Lung (tissue), 11 donors: ENCODE measurements at regions not wholly inside any gene's neighbourhood (a gene's known extent, or its start where the extent isn't known, plus 50 kb on each side); places are given as distances from the start of the nearest gene placed in this dataset.
"Not testable (repeated sequence)": the region's sequence is repeated elsewhere in the genome, so short reads cannot be mapped to it uniquely, and the experiment has no call there.

Source experiments
- ATAC-seq: fragments of 200-7000 bp; cut with Tn5 transposase; one replicate; pipeline ENCODE4 v1.9.1; 2020; ENCODE audit warnings: moderate number of reproducible peaks; ENCODE audit not compliant: insufficient read depth, low FRiP score
- DNase-seq, 3 donors: peaks; one replicate each; pipeline ENCODE4 v3.0.0-alpha.2; 2013 to 2017
- H3K27ac ChIP-seq, 2 donors: one replicate each; pipeline ENCODE4 v1.5.1; 2013; ENCODE audit warnings: mild to moderate bottlenecking in 2 of 2, moderate library complexity in 2 of 2, control low read depth in 1 of 2, inconsistent platforms in 1 of 2, low read depth in 1 of 2, low read length in 1 of 2
- H3K27me3 ChIP-seq, 3 donors: one replicate each; pipeline ENCODE4 v1.5.1; 2013; ENCODE audit warnings: low read length in 2 of 3; ENCODE audit not compliant: control insufficient read depth in 3 of 3, insufficient read depth in 3 of 3
- H3K36me3 ChIP-seq, 4 donors: one replicate each; pipeline ENCODE4 v1.5.1; 2013; ENCODE audit warnings: low read length in 4 of 4, mild to moderate bottlenecking in 1 of 4, moderate library complexity in 1 of 4; ENCODE audit not compliant: control insufficient read depth in 4 of 4, insufficient read depth in 4 of 4
- H3K4me1 ChIP-seq, 5 donors: one replicate each; pipeline ENCODE4 v1.5.1; 2013; ENCODE audit warnings: low read length in 5 of 5, mild to moderate bottlenecking in 2 of 5, moderate library complexity in 1 of 5; ENCODE audit not compliant: control insufficient read depth in 5 of 5, insufficient read depth in 5 of 5
- H3K4me3 ChIP-seq: one replicate; pipeline ENCODE4 v1.5.1; 2013; ENCODE audit warnings: mild to moderate bottlenecking, control low read depth, moderate library complexity
- H3K9ac ChIP-seq, 2 donors: one replicate each; pipeline ENCODE4 v1.5.1; 2013; ENCODE audit warnings: low read length in 2 of 2, control low read depth in 1 of 2; ENCODE audit not compliant: insufficient read depth in 1 of 2
- H3K9me3 ChIP-seq, 4 donors: one replicate each; pipeline ENCODE4 v1.5.1; 2013; ENCODE audit warnings: low read length in 3 of 4, mild to moderate bottlenecking in 1 of 4, moderate library complexity in 1 of 4; ENCODE audit not compliant: control insufficient read depth in 4 of 4, insufficient read depth in 3 of 4
- WGBS, 2 donors: extraction: QIAGEN DNeasy Blood & Tissue Kit; methylation state at CpG; one replicate each; pipeline ENCODE4 v1.1.7; 2013; 5-methylcytosine and 5-hydroxymethylcytosine counted together
- TF ChIP-seq, protein P1 (sequence below): IDR thresholded peaks from 2 replicates; pipeline ENCODE4 v1.5.1; 2012; ENCODE audit warnings: mild to moderate bottlenecking; ENCODE audit errors: control extremely low read depth, extremely low read depth
- donor health status: control.
- donor health status: control.
- donor health status: Bipolar disorder and iron deficiency.
- donor health status: healthy.
- donor health status: DM: yes; HTN: yes; CAD: no.

GRCh38 chr6:112475083-112475482 lies 128.0 kb downstream of the RFPL4B start:
- DNase-seq: no peak
- TF ChIP-seq, protein P1, sequence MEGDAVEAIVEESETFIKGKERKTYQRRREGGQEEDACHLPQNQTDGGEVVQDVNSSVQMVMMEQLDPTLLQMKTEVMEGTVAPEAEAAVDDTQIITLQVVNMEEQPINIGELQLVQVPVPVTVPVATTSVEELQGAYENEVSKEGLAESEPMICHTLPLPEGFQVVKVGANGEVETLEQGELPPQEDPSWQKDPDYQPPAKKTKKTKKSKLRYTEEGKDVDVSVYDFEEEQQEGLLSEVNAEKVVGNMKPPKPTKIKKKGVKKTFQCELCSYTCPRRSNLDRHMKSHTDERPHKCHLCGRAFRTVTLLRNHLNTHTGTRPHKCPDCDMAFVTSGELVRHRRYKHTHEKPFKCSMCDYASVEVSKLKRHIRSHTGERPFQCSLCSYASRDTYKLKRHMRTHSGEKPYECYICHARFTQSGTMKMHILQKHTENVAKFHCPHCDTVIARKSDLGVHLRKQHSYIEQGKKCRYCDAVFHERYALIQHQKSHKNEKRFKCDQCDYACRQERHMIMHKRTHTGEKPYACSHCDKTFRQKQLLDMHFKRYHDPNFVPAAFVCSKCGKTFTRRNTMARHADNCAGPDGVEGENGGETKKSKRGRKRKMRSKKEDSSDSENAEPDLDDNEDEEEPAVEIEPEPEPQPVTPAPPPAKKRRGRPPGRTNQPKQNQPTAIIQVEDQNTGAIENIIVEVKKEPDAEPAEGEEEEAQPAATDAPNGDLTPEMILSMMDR: no peak
- no peak overlapping the region for H3K27ac ChIP-seq
- H3K4me3 ChIP-seq: no peak overlapping the region
- no peak for ATAC-seq
- H3K27me3 ChIP-seq: no peaks in the 10 kb centered on the region
- no peaks in the 10 kb centered on the region for H3K4me1 ChIP-seq
- no peaks in the 10 kb centered on the region for H3K36me3 ChIP-seq
- H3K9ac ChIP-seq: no peak overlapping the region
- no peaks in the 10 kb centered on the region for H3K9me3 ChIP-seq

- 86 to 89% methylated on average over 5 of the region's 5 CpGs for WGBS, 2 donors
Observed at GRCh38 chr6:112477125-112477524, 130.0 kb downstream of the RFPL4B start.

GRCh38 chr6:112478036-112478435 lies 130.9 kb downstream of the RFPL4B start:
- no peak overlapping the region for H3K9ac ChIP-seq
- H3K27me3 ChIP-seq: no peaks in the 10 kb centered on the region
- TF ChIP-seq, protein P1: no peak
- H3K4me3 ChIP-seq: no peak overlapping the region
- 46 to 51% methylated on average over 2 of the region's 2 CpGs for WGBS, 2 donors
- ATAC-seq (no peak), DNase-seq (no peak)
- no peaks in the 10 kb centered on the region for H3K4me1 ChIP-seq
- H3K9me3 ChIP-seq: no peaks in the 10 kb centered on the region
- no peak overlapping the region for H3K27ac ChIP-seq
- no peaks in the 10 kb centered on the region for H3K36me3 ChIP-seq

More at GRCh38 chr6:112477125-112477524, 130.0 kb downstream of the RFPL4B start:
- H3K36me3 ChIP-seq: no peaks in the 10 kb centered on the region
- no peak for ATAC-seq
- H3K9ac ChIP-seq: no peak overlapping the region
- no peaks in the 10 kb centered on the region for H3K4me1 ChIP-seq
- no peak overlapping the region for H3K4me3 ChIP-seq
- H3K27ac ChIP-seq: no peak overlapping the region
- no peaks in the 10 kb centered on the region for H3K9me3 ChIP-seq
- no peaks in the 10 kb centered on the region for H3K27me3 ChIP-seq
- no peak for DNase-seq
- TF ChIP-seq, protein P1: no peak

DNA sequence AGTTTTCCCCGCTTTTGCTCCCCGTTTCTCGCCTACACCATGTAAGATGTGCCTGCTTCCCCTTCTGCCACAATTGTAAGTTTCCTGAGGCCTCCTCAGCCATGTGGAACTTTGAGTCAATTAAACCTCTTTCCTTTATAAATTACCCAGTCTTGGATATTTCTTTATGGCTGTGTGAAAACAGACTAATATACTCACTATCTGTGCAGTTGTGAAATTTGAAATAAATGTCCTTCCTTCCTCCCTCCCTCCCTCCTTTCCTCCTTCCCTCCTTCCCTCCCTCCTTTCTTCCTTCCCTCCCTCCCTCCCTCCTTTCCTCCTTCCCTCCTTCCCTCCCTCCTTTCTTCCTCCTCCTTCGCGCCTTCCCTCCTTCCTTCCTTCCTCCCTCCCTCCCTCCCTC lies 132.8 kb downstream of the RFPL4B start:
- DNase-seq: not testable (repeated sequence)

More for the DNA sequence above, 132.8 kb downstream of the RFPL4B start:
- H3K36me3 ChIP-seq, H3K27ac ChIP-seq, H3K9ac ChIP-seq, H3K4me3 ChIP-seq, H3K9me3 ChIP-seq, H3K4me1 ChIP-seq, H3K27me3 ChIP-seq, ATAC-seq: not testable (repeated sequence)
- 88% methylated on average over 5 of the region's 5 CpGs for WGBS, 2 donors
